ENCODE measurements at regions not wholly inside any gene's neighbourhood (a gene's known extent, or its start where the extent isn't known, plus 50 kb on each side); places are given as distances from the start of the nearest gene placed in this dataset.

DNA sequence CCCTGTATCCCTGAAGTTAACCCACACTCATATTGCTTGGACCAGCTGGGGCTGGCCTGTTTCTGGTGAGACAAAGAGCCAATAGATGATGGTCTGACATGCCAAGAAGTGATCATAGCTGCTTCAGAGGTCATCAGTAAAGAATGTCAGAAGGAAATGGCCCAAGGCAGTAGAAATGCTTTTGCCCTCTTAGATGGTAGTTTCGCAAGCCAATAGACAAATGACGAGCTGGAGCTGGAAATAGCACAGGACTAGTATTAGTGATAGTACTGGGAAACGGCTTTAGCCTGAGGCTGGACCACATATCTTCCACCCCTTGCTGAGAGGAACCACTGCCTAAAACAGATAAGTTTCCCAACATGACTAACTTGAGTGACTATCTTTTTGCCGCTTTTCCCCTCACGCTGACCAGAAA lies 176.1 kb upstream of the THBS1 start:
- TF ChIP-seq, protein P1, sequence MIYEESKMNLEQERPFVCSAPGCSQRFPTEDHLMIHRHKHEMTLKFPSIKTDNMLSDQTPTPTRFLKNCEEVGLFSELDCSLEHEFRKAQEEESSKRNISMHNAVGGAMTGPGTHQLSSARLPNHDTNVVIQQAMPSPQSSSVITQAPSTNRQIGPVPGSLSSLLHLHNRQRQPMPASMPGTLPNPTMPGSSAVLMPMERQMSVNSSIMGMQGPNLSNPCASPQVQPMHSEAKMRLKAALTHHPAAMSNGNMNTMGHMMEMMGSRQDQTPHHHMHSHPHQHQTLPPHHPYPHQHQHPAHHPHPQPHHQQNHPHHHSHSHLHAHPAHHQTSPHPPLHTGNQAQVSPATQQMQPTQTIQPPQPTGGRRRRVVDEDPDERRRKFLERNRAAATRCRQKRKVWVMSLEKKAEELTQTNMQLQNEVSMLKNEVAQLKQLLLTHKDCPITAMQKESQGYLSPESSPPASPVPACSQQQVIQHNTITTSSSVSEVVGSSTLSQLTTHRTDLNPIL (CRISPR knock-in tag; IDR thresholded peaks at IDR 0.05; ENCODE audit: low read depth) = no peak
- TF ChIP-seq, protein P2, sequence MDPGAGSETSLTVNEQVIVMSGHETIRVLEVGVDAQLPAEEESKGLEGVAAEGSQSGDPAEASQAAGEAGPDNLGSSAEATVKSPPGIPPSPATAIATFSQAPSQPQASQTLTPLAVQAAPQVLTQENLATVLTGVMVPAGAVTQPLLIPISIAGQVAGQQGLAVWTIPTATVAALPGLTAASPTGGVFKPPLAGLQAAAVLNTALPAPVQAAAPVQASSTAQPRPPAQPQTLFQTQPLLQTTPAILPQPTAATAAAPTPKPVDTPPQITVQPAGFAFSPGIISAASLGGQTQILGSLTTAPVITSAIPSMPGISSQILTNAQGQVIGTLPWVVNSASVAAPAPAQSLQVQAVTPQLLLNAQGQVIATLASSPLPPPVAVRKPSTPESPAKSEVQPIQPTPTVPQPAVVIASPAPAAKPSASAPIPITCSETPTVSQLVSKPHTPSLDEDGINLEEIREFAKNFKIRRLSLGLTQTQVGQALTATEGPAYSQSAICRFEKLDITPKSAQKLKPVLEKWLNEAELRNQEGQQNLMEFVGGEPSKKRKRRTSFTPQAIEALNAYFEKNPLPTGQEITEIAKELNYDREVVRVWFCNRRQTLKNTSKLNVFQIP (CRISPR knock-in tag; IDR thresholded peaks at IDR 0.05; ENCODE audit: borderline replicate concordance, low read depth) = no peak
- TF ChIP-seq PPARA (CRISPR knock-in tag; IDR thresholded peaks at IDR 0.05; ENCODE audit: borderline replicate concordance) (no peak), ZFP30 (CRISPR knock-in tag; IDR thresholded peaks at IDR 0.05) (no peak), TCF4 (CRISPR knock-in tag; IDR thresholded peaks at IDR 0.05; ENCODE audit: borderline replicate concordance) (no peak), SNAI2 (CRISPR knock-in tag; IDR thresholded peaks at IDR 0.05) (no peak), ZNF70 (CRISPR knock-in tag; IDR thresholded peaks at IDR 0.05) (no peak), ISL1 (CRISPR knock-in tag; IDR thresholded peaks at IDR 0.05) (peak; percentile 52), ZFP3 (CRISPR knock-in tag; IDR thresholded peaks at IDR 0.05) (no peak), RARB (CRISPR knock-in tag; IDR thresholded peaks at IDR 0.05) (no peak)
- TF ChIP-seq, protein P3, sequence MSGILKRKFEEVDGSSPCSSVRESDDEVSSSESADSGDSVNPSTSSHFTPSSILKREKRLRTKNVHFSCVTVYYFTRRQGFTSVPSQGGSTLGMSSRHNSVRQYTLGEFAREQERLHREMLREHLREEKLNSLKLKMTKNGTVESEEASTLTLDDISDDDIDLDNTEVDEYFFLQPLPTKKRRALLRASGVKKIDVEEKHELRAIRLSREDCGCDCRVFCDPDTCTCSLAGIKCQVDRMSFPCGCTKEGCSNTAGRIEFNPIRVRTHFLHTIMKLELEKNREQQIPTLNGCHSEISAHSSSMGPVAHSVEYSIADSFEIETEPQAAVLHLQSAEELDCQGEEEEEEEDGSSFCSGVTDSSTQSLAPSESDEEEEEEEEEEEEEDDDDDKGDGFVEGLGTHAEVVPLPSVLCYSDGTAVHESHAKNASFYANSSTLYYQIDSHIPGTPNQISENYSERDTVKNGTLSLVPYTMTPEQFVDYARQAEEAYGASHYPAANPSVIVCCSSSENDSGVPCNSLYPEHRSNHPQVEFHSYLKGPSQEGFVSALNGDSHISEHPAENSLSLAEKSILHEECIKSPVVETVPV (CRISPR knock-in tag; IDR thresholded peaks at IDR 0.05) = no peak
